Right lobe of liver (tissue), 6 donors: ENCODE measurements at regions not wholly inside any gene's neighbourhood (a gene's known extent, or its start where the extent isn't known, plus 50 kb on each side); places are given as distances from the start of the nearest gene placed in this dataset.

Experiments used
- ATAC-seq, 4 donors: fragments of 200-7000 bp; cut with Tn5 transposase; one replicate each; pipeline ENCODE4 v1.9.1; 2020; ENCODE audit warnings: mild to moderate bottlenecking in 4 of 4, moderate library complexity in 4 of 4
- DNase-seq, 3 donors: peaks; one replicate each; pipeline ENCODE4 v3.0.0-alpha.2; 2020
- H3K27ac ChIP-seq, 3 donors: fragments of 200-600 bp; one replicate each; pipeline ENCODE4 v1.8.0; 2022
- H3K27me3 ChIP-seq, 2 donors: fragments of 200-600 bp; one replicate each; pipeline ENCODE4 v1.8.0; 2022
- H3K36me3 ChIP-seq, 4 donors: fragments of 200-600 bp; sonication (generic) in 1 of 4; one replicate each; pipeline versions ENCODE4 v1.5.1 to v1.8.0; 2017 to 2022; ENCODE audit warnings: control low read depth in 1 of 4
- H3K4me1 ChIP-seq, 4 donors: fragments of 200-600 bp; sonication (generic) in 1 of 4; one replicate each; pipeline versions ENCODE4 v1.5.1 to v1.8.0; 2017 to 2022; ENCODE audit warnings: control low read depth in 1 of 4
- H3K4me3 ChIP-seq, 3 donors: fragments of 200-600 bp; one replicate each; pipeline ENCODE4 v1.8.0; 2022
- H3K9me3 ChIP-seq, 4 donors: fragments of 200-600 bp; sonication (generic) in 1 of 4; one replicate each; pipeline versions ENCODE4 v1.5.1 to v1.8.0; 2017 to 2022; ENCODE audit warnings: control low read depth in 1 of 4
- CTCF ChIP-seq, 4 donors: fragments of 200-600 bp in 3 of 4; fragments of 450-650 bp in 1 of 4; IDR thresholded peaks; one replicate each; pipeline versions ENCODE4 v1.5.1 to v1.8.0; 2016 to 2022; ENCODE audit warnings: antibody characterized with exemption in 4 of 4, mild to moderate bottlenecking in 2 of 4
- POLR2A ChIP-seq: fragments of 450-650 bp; IDR thresholded peaks from one replicate; pipeline ENCODE4 v1.6.1; 2017; ENCODE audit warnings: antibody characterized with exemption, mild to moderate bottlenecking
- WGBS: methylation state at CpG from one replicate; pipeline ENCODE4 v1.1.6; 2018; ENCODE audit warnings: low coverage, low lambda C conversion rate; ENCODE audit not compliant: insufficient coverage; ENCODE audit errors: missing lambda C conversion rate; 5-methylcytosine and 5-hydroxymethylcytosine counted together
- intact Hi-C, 2 donors: fragments of 100-400 bp; cut with DNase I; formaldehyde crosslinking; loops; one replicate each; pipeline versions ENCODE4 v1.11.2 to v1.14.1; 2022
- donor health status: DM: no; HTN: yes; CAD: no.
- donor health status: DM: no; HTN: no; CAD: no.
- donor health status: DM: no; HTN: no; CAD: no.
- donor health status: DM: no; HTN: yes; CAD: no.
- donor health status: DM: no; HTN: yes; CAD: no.

GRCh38 chr4:19614171-19614570, 637.5 kb upstream of the SLIT2 start:
- H3K4me3 ChIP-seq, result no peak overlapping the region
- no peaks in the 10 kb centered on the region for H3K27me3 ChIP-seq
- no peak for TF ChIP-seq POLR2A
- no peak for TF ChIP-seq CTCF (IDR thresholded peaks at IDR 0.05)
- no peak for DNase-seq
- no peaks in the 10 kb centered on the region for H3K4me1 ChIP-seq
- no peaks in the 10 kb centered on the region for H3K36me3 ChIP-seq
- WGBS, result 44% methylated on average over 1 of the region's 1 CpG
- intact Hi-C loops, result no loop called here
- no peak overlapping the region for H3K27ac ChIP-seq
- no peak for ATAC-seq
- no peaks in the 10 kb centered on the region for H3K9me3 ChIP-seq

- H3K27me3 ChIP-seq, result no peaks in the 10 kb centered on the region
- TF ChIP-seq POLR2A (no peak), CTCF (IDR thresholded peaks at IDR 0.05) (no peak)
- H3K4me1 ChIP-seq, result no peaks in the 10 kb centered on the region
- H3K27ac ChIP-seq, result no peak overlapping the region
- H3K36me3 ChIP-seq, result no peaks in the 10 kb centered on the region
- intact Hi-C loops, result no loop called here
- ATAC-seq (no peak), DNase-seq (no peak)
- no peaks in the 10 kb centered on the region for H3K9me3 ChIP-seq
- no peak overlapping the region for H3K4me3 ChIP-seq
- WGBS, result 43% methylated on average over 2 of the region's 2 CpGs
Measured at GRCh38 chr4:19596342-19596741, 655.4 kb upstream of the SLIT2 start.

- Histone ChIP-seq H3K27me3 (no peaks in the 10 kb centered on the region), H3K4me1 (no peaks in the 10 kb centered on the region), H3K36me3 (no peaks in the 10 kb centered on the region), H3K4me3 (no peak overlapping the region), H3K27ac (no peak overlapping the region), H3K9me3 (no peaks in the 10 kb centered on the region)
- 59% methylated on average over 3 of the region's 3 CpGs for WGBS
- intact Hi-C loops, result no loop called here
- DNase-seq, result no peak
- ATAC-seq, result no peak
- TF ChIP-seq CTCF (IDR thresholded peaks at IDR 0.05) (no peak), POLR2A (no peak)
Measured at GRCh38 chr4:19592391-19592790, 659.3 kb upstream of the SLIT2 start.

- DNase-seq, result no peak
- intact Hi-C loops, result no loop called here
- WGBS, result 58% methylated on average over 4 of the region's 4 CpGs
Measured at GRCh38 chr4:19583827-19584569, 667.7 kb upstream of the SLIT2 start.

More at GRCh38 chr4:19583827-19584569, 667.7 kb upstream of the SLIT2 start:
- H3K27ac ChIP-seq, result no peak overlapping the region
- peaks cover 0 to 2% (median 0%) of the 10 kb centered on the region in 4 donors for H3K9me3 ChIP-seq
- H3K4me3 ChIP-seq, result no peak overlapping the region
- no peak for TF ChIP-seq CTCF (IDR thresholded peaks at IDR 0.05)
- TF ChIP-seq POLR2A, result no peak
- H3K36me3 ChIP-seq, result no peaks in the 10 kb centered on the region
- ATAC-seq, result no peak
- H3K27me3 ChIP-seq, result no peaks in the 10 kb centered on the region
- H3K4me1 ChIP-seq, result no peaks in the 10 kb centered on the region
